PC-3 (cell line): ENCODE measurements at regions not wholly inside any gene's neighbourhood (a gene's known extent, or its start where the extent isn't known, plus 50 kb on each side); places are given as distances from the start of the nearest gene placed in this dataset.

ENCODE experiments used
- ATAC-seq: fragments of 200-7000 bp; cut with Tn5 transposase; 2 replicates; pipeline ENCODE4 v1.9.1; 2020; ENCODE audit warnings: mild to moderate bottlenecking, moderate library complexity
- BruUV-seq: library from RNA; stranded (reverse); fragments of 400-500 nt; replicated peaks from 2 replicates; lab custom pipeline; 2021; lab: Mats Ljungman, UMichigan
- CTCF ChIA-PET: fragments of 300-600 bp; sonication (Branson Sonifier 250); formaldehyde crosslinking; loops from one replicate; lab custom pipeline; 2022; ENCODE audit warnings: antibody characterized with exemption; lab: Charles Lee
- POLR2A ChIA-PET: fragments of 300-600 bp; sonication (Branson Sonifier 250); formaldehyde crosslinking; loops from one replicate; lab custom pipeline; 2022; ENCODE audit warnings: antibody characterized with exemption; ENCODE audit not compliant: unreplicated experiment; lab: Charles Lee
- DNase-seq: peaks from one replicate; pipeline ENCODE4 v3.0.0-alpha.2; 2015
- H2AFZ ChIP-seq: fragments of 300-600 bp; sonication (generic); 2 replicates; pipeline ENCODE4 v1.6.0; 2016; ENCODE audit warnings: antibody characterized with exemption, low read length
- H3F3A ChIP-seq: fragments of 300-600 bp; sonication (generic); one replicate; pipeline ENCODE4 v1.6.0; 2017; ENCODE audit warnings: antibody characterized with exemption, low read length, control low read depth, mild to moderate bottlenecking; ENCODE audit not compliant: unreplicated experiment
- H3K27ac ChIP-seq: fragments of 300-600 bp; sonication (generic); 2 replicates; pipeline ENCODE4 v1.5.1; 2016; ENCODE audit warnings: mild to moderate bottlenecking, low read length
- H3K27me3 ChIP-seq: fragments of 300-600 bp; sonication (generic); 2 replicates; pipeline ENCODE4 v1.6.1; 2016; ENCODE audit warnings: low read length, mixed read lengths
- H3K36me3 ChIP-seq: fragments of 300-600 bp; sonication (generic); 2 replicates; pipeline ENCODE4 v1.6.1; 2016; ENCODE audit warnings: low read depth, mixed run types, low read length, mixed read lengths
- H3K4me1 ChIP-seq: fragments of 300-600 bp; sonication (generic); 2 replicates; pipeline ENCODE4 v1.5.1; 2016; ENCODE audit warnings: low read length; ENCODE audit not compliant: insufficient read depth
- H3K4me2 ChIP-seq: fragments of 300-600 bp; sonication (generic); 2 replicates; pipeline ENCODE4 v1.6.0; 2016; ENCODE audit warnings: low read length
- H3K4me3 ChIP-seq: fragments of 300-600 bp; sonication (generic); 2 replicates; pipeline ENCODE4 v1.5.1; 2016; ENCODE audit warnings: mild to moderate bottlenecking, low read length, mixed read lengths
- H3K79me2 ChIP-seq: fragments of 300-600 bp; sonication (generic); 2 replicates; pipeline ENCODE4 v1.6.1; 2017; ENCODE audit warnings: low read length, mixed read lengths
- H3K9ac ChIP-seq: fragments of 300-600 bp; sonication (generic); 2 replicates; pipeline ENCODE4 v1.6.0; 2016; ENCODE audit warnings: mild to moderate bottlenecking, low read length
- H3K9me2 ChIP-seq: fragments of 300-600 bp; sonication (generic); replicated peaks from 2 replicates; pipeline ENCODE4 v1.6.1; 2016; ENCODE audit warnings: mixed run types, low read length, mixed read lengths
- H3K9me3 ChIP-seq: fragments of 300-600 bp; sonication (generic); 2 replicates; pipeline ENCODE4 v1.6.1; 2016; ENCODE audit warnings: low read length, mixed read lengths
- H4K20me1 ChIP-seq: fragments of 300-600 bp; sonication (generic); 2 replicates; pipeline ENCODE4 v1.6.1; 2016; ENCODE audit warnings: low read length, mixed read lengths
- EZH2 ChIP-seq: fragments of 300-600 bp; sonication (generic); IDR thresholded peaks from one replicate; pipeline ENCODE4 v1.6.1; 2017; ENCODE audit warnings: antibody characterized with exemption, mild to moderate bottlenecking, low read length; ENCODE audit not compliant: unreplicated experiment
- EZH2phosphoT487 ChIP-seq: fragments of 300-600 bp; sonication (generic); IDR thresholded peaks from 2 replicates; pipeline ENCODE4 v1.6.1; 2018; ENCODE audit warnings: mild to moderate bottlenecking, antibody characterized with exemption, low read length, borderline replicate concordance
- intact Hi-C: fragments of 100-400 bp; cut with micrococcal nuclease; formaldehyde crosslinking; loops from 2 replicates; pipeline ENCODE4 v1.9.0; 2023
- TF ChIP-seq, protein P1 (sequence below): fragments of 300-600 bp; sonication (generic); conservative IDR thresholded peaks from 2 replicates; pipeline ENCODE4 v1.5.1; 2017; ENCODE audit warnings: antibody characterized with exemption, low read depth, mild to moderate bottlenecking, low read length

DNA sequence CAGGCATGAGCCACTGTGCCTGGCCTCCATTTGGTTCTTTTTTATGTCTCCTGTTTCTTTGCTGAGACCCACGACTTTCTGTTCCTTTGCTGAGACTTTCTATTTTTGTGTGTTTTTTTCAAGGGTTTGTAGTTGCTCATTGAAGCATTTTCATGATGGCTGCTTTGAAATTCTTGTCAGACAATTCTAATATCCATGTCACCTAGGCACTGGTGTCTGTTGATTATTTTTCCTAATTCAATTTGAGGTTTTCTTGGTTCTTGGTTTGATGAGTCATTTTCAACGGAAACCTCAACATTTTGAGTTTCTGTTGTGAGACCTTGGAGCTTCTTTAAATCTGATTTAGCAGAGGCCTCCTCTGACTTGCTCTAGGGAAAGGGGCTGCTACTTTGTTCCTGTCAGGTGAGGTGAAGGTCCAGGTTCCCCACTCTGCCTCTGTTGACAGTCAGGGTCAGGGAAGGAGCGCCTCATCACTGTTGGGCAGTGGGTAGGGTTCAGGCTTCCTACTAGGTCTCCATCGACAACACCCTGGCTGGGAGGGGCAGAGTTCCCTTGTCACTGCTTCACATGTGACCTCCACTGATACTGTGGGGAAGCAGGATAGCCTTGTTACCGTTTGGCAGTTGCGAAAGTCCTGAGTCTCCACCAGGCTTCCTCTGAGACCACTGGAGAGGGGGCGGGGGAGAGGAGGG, 66.1 kb upstream of the SMOX start:
- H3K27me3 ChIP-seq, result no peaks in the 10 kb centered on the region
- intact Hi-C loops, result no loop called here
- no peak overlapping the region for H3K27ac ChIP-seq
- H3K4me1 ChIP-seq, result peaks cover 9% of the 10 kb centered on the region; the same call in 1 of the 2 replicates
- peak overlapping the region; percentile 9; the same call in 1 of the 2 replicates for H3K4me2 ChIP-seq
- no peaks in the 10 kb centered on the region for H3K9me2 ChIP-seq
- H3K79me2 ChIP-seq, result no peaks in the 10 kb centered on the region
- POLR2A ChIA-PET, result interaction anchor here (0.6 kb wide), 1 partner anchor 70 kb away, joined by 4 read pairs; no protein-coding TSS in a partner anchor
- H3K9ac ChIP-seq, result no peak overlapping the region
- no peak for ATAC-seq
- no peak overlapping the region for H3K4me3 ChIP-seq
- no peaks in the 10 kb centered on the region for H3K36me3 ChIP-seq
- BruUV-seq, result no TSS peak
- no peaks in the 10 kb centered on the region for H4K20me1 ChIP-seq
- no peaks in the 10 kb centered on the region for H3K9me3 ChIP-seq
- CTCF ChIA-PET, result no interaction called here
- no peak for TF ChIP-seq EZH2
- no peak for TF ChIP-seq EZH2phosphoT487
- TF ChIP-seq, protein P1, sequence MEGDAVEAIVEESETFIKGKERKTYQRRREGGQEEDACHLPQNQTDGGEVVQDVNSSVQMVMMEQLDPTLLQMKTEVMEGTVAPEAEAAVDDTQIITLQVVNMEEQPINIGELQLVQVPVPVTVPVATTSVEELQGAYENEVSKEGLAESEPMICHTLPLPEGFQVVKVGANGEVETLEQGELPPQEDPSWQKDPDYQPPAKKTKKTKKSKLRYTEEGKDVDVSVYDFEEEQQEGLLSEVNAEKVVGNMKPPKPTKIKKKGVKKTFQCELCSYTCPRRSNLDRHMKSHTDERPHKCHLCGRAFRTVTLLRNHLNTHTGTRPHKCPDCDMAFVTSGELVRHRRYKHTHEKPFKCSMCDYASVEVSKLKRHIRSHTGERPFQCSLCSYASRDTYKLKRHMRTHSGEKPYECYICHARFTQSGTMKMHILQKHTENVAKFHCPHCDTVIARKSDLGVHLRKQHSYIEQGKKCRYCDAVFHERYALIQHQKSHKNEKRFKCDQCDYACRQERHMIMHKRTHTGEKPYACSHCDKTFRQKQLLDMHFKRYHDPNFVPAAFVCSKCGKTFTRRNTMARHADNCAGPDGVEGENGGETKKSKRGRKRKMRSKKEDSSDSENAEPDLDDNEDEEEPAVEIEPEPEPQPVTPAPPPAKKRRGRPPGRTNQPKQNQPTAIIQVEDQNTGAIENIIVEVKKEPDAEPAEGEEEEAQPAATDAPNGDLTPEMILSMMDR, result no peak
- no peaks in the 10 kb centered on the region for H3F3A ChIP-seq
- H2AFZ ChIP-seq, result 0 out of 2 replicates have a peak overlapping the region, but pooled peaks have one; percentile 2
- peak; percentile 25 for DNase-seq

DNA sequence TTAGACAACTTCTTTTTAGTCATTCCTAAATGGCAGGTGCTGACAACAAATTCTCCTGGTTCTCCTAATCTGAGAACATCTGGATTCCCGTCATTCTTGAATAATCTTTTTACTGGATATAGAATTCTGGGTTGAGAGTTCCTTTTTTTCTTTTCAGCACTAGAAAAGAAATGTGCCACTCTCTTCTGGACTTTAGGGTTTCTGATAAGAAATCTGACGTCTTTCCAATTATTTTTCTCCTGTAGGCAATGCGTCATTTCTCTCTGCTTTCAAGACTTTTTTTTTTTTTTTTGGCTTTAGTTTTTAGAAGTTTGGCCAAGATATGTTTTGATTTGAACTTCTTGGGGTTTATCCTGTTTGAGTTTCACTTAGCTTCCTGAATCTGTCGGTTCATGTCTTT, 66.1 kb upstream of the RNF24 start:
- Histone ChIP-seq H3K36me3 (no peaks in the 10 kb centered on the region), H3K79me2 (no peaks in the 10 kb centered on the region), H3K4me2 (no peak overlapping the region), H3K4me1 (peaks cover 15% of the 10 kb centered on the region), H4K20me1 (no peaks in the 10 kb centered on the region), H3F3A (no peaks in the 10 kb centered on the region), H3K9me2 (no peaks in the 10 kb centered on the region), H3K27me3 (no peaks in the 10 kb centered on the region), H3K9me3 (no peaks in the 10 kb centered on the region), H3K27ac (no peak overlapping the region), H3K9ac (no peak overlapping the region), H2AFZ (no peak overlapping the region), H3K4me3 (no peak overlapping the region)
- TF ChIP-seq, protein P1, result no peak
- TF ChIP-seq EZH2 (no peak), EZH2phosphoT487 (no peak)
- BruUV-seq, result no TSS peak
- ATAC-seq (no peak), DNase-seq (no peak)
- intact Hi-C loops, result no loop called here
- CTCF ChIA-PET, result no interaction called here
- POLR2A ChIA-PET, result no interaction called here

DNA sequence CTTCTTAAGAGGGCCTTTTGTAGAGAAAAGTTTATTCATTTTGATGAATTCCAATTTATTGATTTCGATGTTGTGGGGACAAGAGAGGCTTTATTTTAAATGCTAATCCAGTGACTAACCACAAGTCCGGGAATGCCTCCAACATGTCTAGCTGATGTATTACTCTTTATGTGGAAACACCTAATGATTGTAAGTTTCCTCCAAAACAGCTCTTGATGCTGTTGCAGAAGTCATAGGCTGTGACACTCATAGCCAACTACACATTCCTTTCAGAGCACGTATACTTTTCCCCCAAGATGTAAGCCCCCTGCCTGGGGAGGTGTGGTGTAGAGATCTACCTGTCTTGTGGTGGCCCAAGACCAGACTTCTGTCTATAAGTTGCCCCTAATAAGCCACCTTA, 61.3 kb upstream of the RNF24 start:
- POLR2A ChIA-PET, result interaction anchor here (0.5 to 0.6 kb wide), 3 partner anchors 50 to 186 kb away, joined by 4 to 11 read pairs (median 8); no protein-coding TSS in a partner anchor
- H3K79me2 ChIP-seq, result no peaks in the 10 kb centered on the region

More for the DNA sequence above, 61.3 kb upstream of the RNF24 start:
- Histone ChIP-seq H3K9ac (no peak overlapping the region), H4K20me1 (no peaks in the 10 kb centered on the region), H3K9me3 (no peaks in the 10 kb centered on the region), H3K27ac (peak overlapping the region; percentile 21; the same call in 1 of the 2 replicates), H3K4me2 (peak overlapping the region; percentile 24; the same call in 1 of the 2 replicates), H3K9me2 (no peaks in the 10 kb centered on the region), H3K4me1 (peaks cover 12% of the 10 kb centered on the region), H2AFZ (no peak overlapping the region), H3K4me3 (no peak overlapping the region), H3K36me3 (no peaks in the 10 kb centered on the region), H3F3A (no peaks in the 10 kb centered on the region), H3K27me3 (no peaks in the 10 kb centered on the region)
- DNase-seq, result peak; percentile 90
- no TSS peak for BruUV-seq
- CTCF ChIA-PET, result interaction anchor here (0.5 to 1.5 kb wide), 5 partner anchors 9 to 125 kb away, joined by 3 to 11 read pairs (median 7); no protein-coding TSS in a partner anchor
- intact Hi-C loops, result no loop called here
- TF ChIP-seq, protein P1, result no peak
- no peak for TF ChIP-seq EZH2
- TF ChIP-seq EZH2phosphoT487, result no peak
- ATAC-seq, result peak; percentile 88
